IPS DF 4.7 (cell line): ENCODE measurements at regions not wholly inside any gene's neighbourhood (a gene's known extent, or its start where the extent isn't known, plus 50 kb on each side); places are given as distances from the start of the nearest gene placed in this dataset.
"Not testable (repeated sequence)": the region's sequence is repeated elsewhere in the genome, so short reads cannot be mapped to it uniquely, and the experiment has no call there.

Experiments used
- DNase-seq: peaks from one replicate; pipeline ENCODE4 v3.0.0-alpha.2; 2013; ENCODE audit warnings: low spot score; ENCODE audit errors: extremely low read depth

- no peak for DNase-seq
Observed at GRCh38 chr17:68135141-68135887, 99.8 kb downstream of the KPNA2 start.

- no peak for DNase-seq
Observed at GRCh38 chr17:68141050-68141449, 105.5 kb downstream of the KPNA2 start.

GRCh38 chr17:68142595-68142994 lies 105.2 kb upstream of the AMZ2 start:
- DNase-seq: no peak

- DNase-seq: no peak
Observed at GRCh38 chr17:68143425-68143824, 104.4 kb upstream of the AMZ2 start.

GRCh38 chr17:68145088-68145487 lies 102.8 kb upstream of the AMZ2 start:
- no peak for DNase-seq

- DNase-seq: no peak
Observed at GRCh38 chr17:68148936-68149335, 98.9 kb upstream of the AMZ2 start.

- DNase-seq: no peak
Observed at GRCh38 chr17:68152161-68152571, 95.7 kb upstream of the AMZ2 start.

- no peak for DNase-seq
Observed at GRCh38 chr17:68155692-68156091, 92.2 kb upstream of the AMZ2 start.

- no peak for DNase-seq
Observed at GRCh38 chr17:68161644-68162428, 86.0 kb upstream of the AMZ2 start.

- DNase-seq: not testable (repeated sequence)
Observed at GRCh38 chr17:68168273-68169164, 79.3 kb upstream of the AMZ2 start.

- not testable (repeated sequence) for DNase-seq
Observed at GRCh38 chr17:68169165-68169821, 78.5 kb upstream of the AMZ2 start.

GRCh38 chr17:68169840-68170239 lies 78.0 kb upstream of the AMZ2 start:
- DNase-seq: no peak

- no peak for DNase-seq
Observed at GRCh38 chr17:68170246-68170645, 77.6 kb upstream of the AMZ2 start.

- no peak for DNase-seq
Observed at GRCh38 chr17:68172461-68172954, 75.3 kb upstream of the AMZ2 start.

- no peak for DNase-seq
Observed at GRCh38 chr17:68175416-68175815, 72.4 kb upstream of the AMZ2 start.

- no peak for DNase-seq
Observed at GRCh38 chr17:68175905-68176304, 71.9 kb upstream of the AMZ2 start.

- DNase-seq: no peak
Observed at GRCh38 chr17:68176718-68177117, 71.1 kb upstream of the AMZ2 start.

- DNase-seq: no peak
Observed at GRCh38 chr17:68178831-68179230, 69.0 kb upstream of the AMZ2 start.

GRCh38 chr17:68179236-68179925 lies 68.5 kb upstream of the AMZ2 start:
- no peak for DNase-seq

GRCh38 chr17:68179926-68180285 lies 67.9 kb upstream of the AMZ2 start:
- no peak for DNase-seq

- no peak for DNase-seq
Observed at GRCh38 chr17:68182011-68182306, 65.9 kb upstream of the AMZ2 start.
